ENCODE measurements at regions not wholly inside any gene's neighbourhood (a gene's known extent, or its start where the extent isn't known, plus 50 kb on each side); places are given as distances from the start of the nearest gene placed in this dataset.
"Not testable (repeated sequence)": the region's sequence is repeated elsewhere in the genome, so short reads cannot be mapped to it uniquely, and the experiment has no call there.

GRCh38 chr21:27799861-27800260 lies 833.0 kb upstream of the ADAMTS5 start:
- DNase-seq (ENCODE audit: low read depth in 2 of 2) = no peak

GRCh38 chr21:27796106-27796505 lies 829.2 kb upstream of the ADAMTS5 start:
- DNase-seq (ENCODE audit: low read depth in 2 of 2) = no peak

GRCh38 chr21:27795418-27795817 lies 828.5 kb upstream of the ADAMTS5 start:
- no peak for DNase-seq (ENCODE audit: low read depth in 2 of 2)

- peak in 1 of 2 donors; percentile 1 for DNase-seq (ENCODE audit: low read depth in 2 of 2)
Observed at GRCh38 chr21:27793901-27794300, 827.0 kb upstream of the ADAMTS5 start.

GRCh38 chr21:27787046-27787445 lies 820.2 kb upstream of the ADAMTS5 start:
- DNase-seq (ENCODE audit: low read depth in 2 of 2) = no peak

- no peak for DNase-seq (ENCODE audit: low read depth in 2 of 2)
Observed at GRCh38 chr21:27779606-27780005, 812.7 kb upstream of the ADAMTS5 start.

DNA sequence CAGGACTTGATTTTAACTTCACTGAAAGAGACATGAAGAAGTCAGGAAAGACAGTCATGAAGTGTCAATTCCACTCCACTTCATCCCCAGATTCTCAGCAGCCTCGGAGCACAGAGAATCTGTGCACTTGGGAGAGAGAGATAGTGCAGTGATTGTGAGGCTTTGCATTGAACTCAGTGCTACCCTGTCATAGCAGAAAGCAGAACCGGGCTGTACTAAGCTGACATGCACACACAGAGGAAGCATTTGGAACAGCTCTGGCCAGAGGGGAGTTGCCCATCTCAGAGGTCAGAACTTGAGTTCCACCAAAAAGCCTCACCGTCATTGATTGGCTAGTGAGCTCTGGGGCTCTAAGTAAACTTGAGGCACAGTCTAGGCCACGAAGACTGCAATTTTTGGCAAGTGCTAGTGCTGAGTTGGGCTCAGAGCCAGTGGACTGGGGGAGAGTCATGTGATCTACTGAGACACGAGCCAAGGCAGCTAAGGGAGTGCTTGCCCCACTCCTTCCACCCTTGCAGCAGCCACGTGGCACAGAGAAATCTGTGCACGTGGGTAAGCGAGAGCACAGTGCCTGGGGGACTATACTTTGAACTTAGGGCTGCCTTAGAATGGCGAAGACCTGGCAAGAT lies 810.2 kb upstream of the ADAMTS5 start:
- no peak for DNase-seq (ENCODE audit: low read depth in 2 of 2)

DNA sequence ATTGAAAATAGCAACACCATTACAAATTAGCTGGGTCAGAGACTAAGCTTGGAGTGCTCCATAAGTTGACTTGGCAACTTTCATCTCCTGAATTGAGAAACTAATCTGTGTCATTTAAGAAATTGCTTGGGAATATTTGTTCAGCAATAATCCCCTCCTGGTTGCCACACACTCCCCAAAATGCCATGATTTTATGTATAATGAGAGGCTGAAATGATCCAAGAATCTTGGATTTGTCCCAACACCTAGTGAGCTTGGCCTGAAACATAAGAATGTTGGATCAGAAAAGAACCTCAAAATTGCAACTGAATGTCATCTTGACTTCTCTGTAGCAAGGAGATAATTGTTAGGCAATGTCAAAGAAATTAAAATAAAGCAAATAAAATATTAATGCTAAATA lies 805.9 kb upstream of the ADAMTS5 start:
- no peak for DNase-seq (ENCODE audit: low read depth in 2 of 2)

DNA sequence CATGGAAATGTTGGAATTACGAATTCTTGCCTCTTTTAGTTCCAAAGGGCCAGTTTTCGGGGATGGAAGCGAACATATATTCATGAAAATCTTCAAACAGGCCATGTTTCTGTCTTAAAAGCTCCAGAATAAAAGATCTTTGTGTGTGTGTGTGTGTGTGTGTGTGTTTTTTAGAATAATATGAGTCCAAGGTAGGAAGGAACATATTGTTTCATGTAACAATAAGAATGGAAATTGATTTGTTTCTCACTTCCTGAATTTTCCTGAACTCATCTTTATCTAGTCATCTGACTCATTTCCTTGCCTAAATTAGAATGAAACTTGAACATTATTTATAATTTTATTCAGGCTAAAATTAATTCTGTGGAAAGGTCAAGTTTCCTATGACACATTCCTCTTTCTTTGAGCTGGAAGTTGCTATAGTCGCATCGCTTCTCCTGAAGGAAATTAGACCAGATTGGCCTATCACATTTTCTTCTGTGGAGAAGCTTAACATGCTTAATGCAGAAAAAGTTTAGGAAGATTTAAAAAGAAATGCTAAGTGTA lies 805.1 kb upstream of the ADAMTS5 start:
- DNase-seq (ENCODE audit: low read depth in 2 of 2) = peak in 1 of 2 donors; percentile 0

DNA sequence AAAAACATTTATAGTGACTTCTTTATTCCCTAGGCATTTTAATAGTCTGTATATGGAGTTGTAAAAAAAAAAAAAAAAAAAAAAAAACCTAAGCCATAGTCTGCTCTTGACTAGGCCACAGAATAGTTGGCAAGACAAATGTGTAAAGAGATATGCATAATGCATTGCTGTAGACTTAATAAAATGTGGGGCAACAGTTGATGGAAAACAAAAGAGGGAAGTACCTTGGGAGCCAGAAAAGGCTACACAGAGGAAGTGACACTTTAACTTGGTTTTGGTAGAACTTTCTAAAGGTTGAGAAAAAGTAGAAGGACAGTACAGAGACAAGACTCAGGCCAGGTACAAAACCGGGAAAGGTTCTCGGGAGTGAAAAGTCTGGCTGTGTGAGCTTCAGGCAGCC lies 802.9 kb upstream of the ADAMTS5 start:
- DNase-seq (ENCODE audit: low read depth in 2 of 2) = peak in 1 of 2 donors; percentile 3

DNA sequence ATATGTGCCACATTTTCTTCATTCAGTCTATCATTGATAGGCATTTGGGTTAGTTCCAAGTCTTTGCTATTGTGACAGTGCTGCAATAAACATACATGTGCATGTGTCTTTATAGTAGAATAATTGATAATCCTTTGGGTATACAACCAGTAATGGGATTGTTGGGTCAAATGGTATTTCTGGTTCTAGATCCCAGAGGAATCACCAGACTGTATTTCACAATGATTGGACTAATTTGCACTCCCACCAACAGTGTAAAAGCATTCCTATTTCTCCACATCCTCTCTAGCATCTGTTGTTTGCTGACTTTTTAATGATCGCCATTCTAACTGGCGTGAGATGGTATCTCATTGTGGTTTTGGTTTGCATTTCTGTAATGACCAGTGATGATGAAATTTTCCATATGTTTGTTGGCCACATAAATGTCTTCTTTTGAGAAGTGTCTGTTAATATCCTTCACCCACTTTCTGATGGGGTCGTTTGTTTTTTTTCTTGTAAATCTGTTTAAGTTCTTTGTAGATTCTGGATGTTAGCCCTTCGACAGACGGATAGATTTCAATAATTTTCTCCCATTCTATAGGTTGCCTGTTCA lies 801.3 kb upstream of the ADAMTS5 start:
- not testable (repeated sequence) for DNase-seq (ENCODE audit: low read depth in 2 of 2)

GRCh38 chr21:27764056-27764455 lies 797.2 kb upstream of the ADAMTS5 start:
- DNase-seq (ENCODE audit: low read depth in 2 of 2) = no peak

DNA sequence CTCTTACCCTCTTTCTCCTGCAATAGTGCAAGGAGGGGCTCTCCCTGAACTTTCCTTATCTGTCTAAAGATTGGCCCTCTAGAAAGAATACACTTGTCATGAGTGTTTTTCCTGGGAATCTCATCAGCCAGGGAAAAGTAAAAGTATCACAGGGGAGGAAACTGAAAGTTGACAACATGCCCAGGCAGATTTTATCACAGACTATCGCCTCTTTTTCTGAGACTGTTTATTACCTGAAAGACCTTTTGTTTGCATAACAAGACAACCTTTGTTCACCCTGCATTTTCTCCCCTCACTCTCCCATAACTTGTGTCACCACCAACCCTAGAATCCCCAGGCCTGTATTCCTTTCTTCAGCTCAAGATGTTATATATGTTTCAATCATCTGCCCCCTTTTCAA lies 794.7 kb upstream of the ADAMTS5 start:
- DNase-seq (ENCODE audit: low read depth in 2 of 2) = no peak

DNA sequence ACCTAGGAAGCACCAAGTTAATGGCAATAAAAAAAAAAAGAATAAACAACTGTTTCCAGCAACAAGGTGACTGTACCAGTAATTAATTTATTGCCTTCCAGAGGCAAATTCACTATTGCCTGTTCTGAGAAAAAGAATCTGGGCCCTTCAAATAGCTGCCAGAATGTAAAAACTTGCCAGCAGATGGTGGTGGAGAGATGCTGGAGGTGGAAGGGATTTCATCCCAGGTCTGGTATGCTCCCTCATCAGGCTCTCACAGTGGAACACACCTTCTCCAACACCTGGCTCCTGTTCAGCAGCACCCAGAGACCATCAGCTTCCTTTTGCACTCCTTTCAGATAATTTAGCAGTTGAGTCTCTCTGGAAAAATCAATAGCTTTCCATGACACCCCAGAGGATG lies 792.9 kb upstream of the ADAMTS5 start:
- DNase-seq (ENCODE audit: low read depth in 2 of 2) = no peak

GRCh38 chr21:27759091-27759659 lies 792.3 kb upstream of the ADAMTS5 start:
- peak in 1 of 2 donors; percentile 10 for DNase-seq (ENCODE audit: low read depth in 2 of 2)

GRCh38 chr21:27756191-27756590 lies 789.3 kb upstream of the ADAMTS5 start:
- no peak for DNase-seq (ENCODE audit: low read depth in 2 of 2)

GRCh38 chr21:27743971-27744564 lies 777.2 kb upstream of the ADAMTS5 start:
- no peak for DNase-seq (ENCODE audit: low read depth in 2 of 2)

GRCh38 chr21:27741736-27742135 lies 774.8 kb upstream of the ADAMTS5 start:
- no peak for DNase-seq (ENCODE audit: low read depth in 2 of 2)

GRCh38 chr21:27740084-27740483 lies 773.2 kb upstream of the ADAMTS5 start:
- no peak for DNase-seq (ENCODE audit: low read depth in 2 of 2)

GRCh38 chr21:27739187-27739586 lies 772.3 kb upstream of the ADAMTS5 start:
- no peak for DNase-seq (ENCODE audit: low read depth in 2 of 2)

DNA sequence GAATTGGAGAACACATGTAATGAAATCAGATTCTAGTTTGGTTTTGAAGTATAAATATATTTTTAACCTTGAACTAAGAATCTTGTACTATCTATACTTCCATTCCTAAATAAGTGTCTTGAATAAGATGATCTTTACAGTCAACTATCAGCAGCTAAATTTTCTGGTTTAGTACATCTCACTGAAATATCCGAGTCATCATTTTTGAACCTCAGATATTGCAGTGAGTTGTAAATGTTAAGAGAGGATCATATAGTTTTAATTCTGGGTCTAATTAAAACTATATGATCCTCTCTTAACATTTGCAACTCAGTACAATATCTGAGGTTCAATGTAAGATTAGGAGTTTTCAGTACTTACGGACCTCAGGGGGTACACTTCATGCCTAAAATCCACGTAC lies 768.8 kb upstream of the ADAMTS5 start:
- no peak for DNase-seq (ENCODE audit: low read depth in 2 of 2)

DNA sequence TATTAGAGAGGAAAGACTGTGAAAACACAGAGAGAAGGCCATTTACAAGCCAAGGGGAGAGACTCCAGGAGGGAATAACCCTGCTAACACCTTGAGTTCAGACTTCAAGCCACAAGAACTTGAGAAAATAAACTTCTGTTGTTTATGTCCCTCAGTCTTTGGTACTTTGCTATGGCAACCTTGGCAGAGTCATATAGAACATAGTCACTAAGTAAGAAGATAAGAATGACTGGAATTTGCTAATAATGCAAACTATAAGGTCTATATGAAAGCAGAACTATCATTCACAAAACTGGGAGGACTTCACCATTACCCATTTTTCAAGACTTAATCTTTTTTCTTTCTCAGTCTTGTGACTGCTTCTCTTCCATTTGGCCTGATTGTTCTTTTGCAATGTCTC lies 767.3 kb upstream of the ADAMTS5 start:
- DNase-seq (ENCODE audit: low read depth in 2 of 2) = no peak

DNA sequence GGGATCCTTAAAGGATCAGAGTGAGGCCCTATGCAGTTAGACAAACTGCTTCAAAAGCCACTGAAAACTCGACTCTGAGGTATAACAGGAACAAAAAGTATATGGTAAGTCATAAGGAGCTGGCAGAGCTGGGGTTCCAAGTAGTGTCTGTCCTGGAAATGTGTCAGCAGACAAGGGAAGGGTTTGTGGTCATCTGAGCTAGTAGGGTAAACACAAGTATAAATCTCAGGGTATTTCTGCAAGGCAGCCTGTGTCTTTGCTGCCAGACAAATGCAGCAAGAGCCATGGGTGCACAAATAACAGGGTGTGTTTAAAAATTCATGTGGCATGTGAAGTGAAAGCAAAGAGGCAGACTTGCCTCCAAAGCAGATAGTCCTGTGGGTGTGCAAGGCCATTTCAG lies 759.0 kb upstream of the ADAMTS5 start:
- no peak for DNase-seq (ENCODE audit: low read depth in 2 of 2)

All from lung microvascular endothelial cell (primary cell).